ENCODE measurements at regions not wholly inside any gene's neighbourhood (a gene's known extent, or its start where the extent isn't known, plus 50 kb on each side); places are given as distances from the start of the nearest gene placed in this dataset.

DNA sequence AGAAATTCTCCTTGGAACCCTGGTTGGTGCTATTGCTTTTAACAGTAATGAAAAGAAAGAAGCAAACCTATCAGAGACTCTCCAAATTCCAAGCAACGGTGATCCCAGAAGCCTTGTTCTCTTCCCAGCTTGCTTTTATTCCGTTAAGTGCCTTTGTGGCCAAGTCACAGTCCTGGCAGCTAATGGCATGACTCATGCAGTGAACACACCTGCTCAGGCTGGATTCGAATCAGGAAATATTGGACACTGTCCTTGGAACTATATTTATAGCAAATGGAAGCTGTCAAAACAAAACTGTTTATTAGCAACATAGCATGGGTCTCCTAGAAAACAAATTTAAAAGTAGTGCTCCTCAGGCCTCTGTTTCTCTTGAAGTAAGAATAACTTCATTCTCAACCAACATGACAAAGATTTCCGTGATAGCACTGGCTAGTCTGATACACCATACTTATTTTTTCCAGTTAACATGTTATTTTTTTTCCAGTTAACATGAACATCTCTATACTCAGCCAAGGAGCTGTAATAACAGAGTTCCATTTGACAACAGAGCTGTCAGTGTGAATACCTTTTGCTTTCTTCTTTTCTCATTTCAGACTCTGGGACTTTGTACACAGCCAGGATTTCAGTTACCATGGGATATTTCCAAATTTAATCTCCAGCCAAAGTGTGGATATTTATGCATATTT lies 502.4 kb downstream of the GADD45G start:
- TF ChIP-seq, protein P1, sequence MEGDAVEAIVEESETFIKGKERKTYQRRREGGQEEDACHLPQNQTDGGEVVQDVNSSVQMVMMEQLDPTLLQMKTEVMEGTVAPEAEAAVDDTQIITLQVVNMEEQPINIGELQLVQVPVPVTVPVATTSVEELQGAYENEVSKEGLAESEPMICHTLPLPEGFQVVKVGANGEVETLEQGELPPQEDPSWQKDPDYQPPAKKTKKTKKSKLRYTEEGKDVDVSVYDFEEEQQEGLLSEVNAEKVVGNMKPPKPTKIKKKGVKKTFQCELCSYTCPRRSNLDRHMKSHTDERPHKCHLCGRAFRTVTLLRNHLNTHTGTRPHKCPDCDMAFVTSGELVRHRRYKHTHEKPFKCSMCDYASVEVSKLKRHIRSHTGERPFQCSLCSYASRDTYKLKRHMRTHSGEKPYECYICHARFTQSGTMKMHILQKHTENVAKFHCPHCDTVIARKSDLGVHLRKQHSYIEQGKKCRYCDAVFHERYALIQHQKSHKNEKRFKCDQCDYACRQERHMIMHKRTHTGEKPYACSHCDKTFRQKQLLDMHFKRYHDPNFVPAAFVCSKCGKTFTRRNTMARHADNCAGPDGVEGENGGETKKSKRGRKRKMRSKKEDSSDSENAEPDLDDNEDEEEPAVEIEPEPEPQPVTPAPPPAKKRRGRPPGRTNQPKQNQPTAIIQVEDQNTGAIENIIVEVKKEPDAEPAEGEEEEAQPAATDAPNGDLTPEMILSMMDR (IDR thresholded peaks at IDR 0.05; ENCODE audit: poor library complexity, severe bottlenecking) = no peak
- TF ChIP-seq RAD21 (conservative IDR thresholded peaks at IDR 0.05) (no peak), POLR2AphosphoS5 (IDR thresholded peaks at IDR 0.05) (peak; percentile 44), EZH2 (IDR thresholded peaks at IDR 0.05; ENCODE audit: borderline replicate concordance, insufficient read depth, low read length, poor library complexity, severe bottlenecking) (no peak), EP300 (conservative IDR thresholded peaks at IDR 0.05; ENCODE audit: poor library complexity, severe bottlenecking) (peak; percentile 12), TAF1 (IDR thresholded peaks at IDR 0.05; ENCODE audit: low read depth) (no peak), MXI1 (conservative IDR thresholded peaks at IDR 0.05; ENCODE audit: poor library complexity, severe bottlenecking) (no peak), SMC3 (conservative IDR thresholded peaks at IDR 0.05; ENCODE audit: poor library complexity) (no peak)
- TF ChIP-seq, protein P2, sequence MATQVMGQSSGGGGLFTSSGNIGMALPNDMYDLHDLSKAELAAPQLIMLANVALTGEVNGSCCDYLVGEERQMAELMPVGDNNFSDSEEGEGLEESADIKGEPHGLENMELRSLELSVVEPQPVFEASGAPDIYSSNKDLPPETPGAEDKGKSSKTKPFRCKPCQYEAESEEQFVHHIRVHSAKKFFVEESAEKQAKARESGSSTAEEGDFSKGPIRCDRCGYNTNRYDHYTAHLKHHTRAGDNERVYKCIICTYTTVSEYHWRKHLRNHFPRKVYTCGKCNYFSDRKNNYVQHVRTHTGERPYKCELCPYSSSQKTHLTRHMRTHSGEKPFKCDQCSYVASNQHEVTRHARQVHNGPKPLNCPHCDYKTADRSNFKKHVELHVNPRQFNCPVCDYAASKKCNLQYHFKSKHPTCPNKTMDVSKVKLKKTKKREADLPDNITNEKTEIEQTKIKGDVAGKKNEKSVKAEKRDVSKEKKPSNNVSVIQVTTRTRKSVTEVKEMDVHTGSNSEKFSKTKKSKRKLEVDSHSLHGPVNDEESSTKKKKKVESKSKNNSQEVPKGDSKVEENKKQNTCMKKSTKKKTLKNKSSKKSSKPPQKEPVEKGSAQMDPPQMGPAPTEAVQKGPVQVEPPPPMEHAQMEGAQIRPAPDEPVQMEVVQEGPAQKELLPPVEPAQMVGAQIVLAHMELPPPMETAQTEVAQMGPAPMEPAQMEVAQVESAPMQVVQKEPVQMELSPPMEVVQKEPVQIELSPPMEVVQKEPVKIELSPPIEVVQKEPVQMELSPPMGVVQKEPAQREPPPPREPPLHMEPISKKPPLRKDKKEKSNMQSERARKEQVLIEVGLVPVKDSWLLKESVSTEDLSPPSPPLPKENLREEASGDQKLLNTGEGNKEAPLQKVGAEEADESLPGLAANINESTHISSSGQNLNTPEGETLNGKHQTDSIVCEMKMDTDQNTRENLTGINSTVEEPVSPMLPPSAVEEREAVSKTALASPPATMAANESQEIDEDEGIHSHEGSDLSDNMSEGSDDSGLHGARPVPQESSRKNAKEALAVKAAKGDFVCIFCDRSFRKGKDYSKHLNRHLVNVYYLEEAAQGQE (IDR thresholded peaks at IDR 0.05; ENCODE audit: borderline replicate concordance) = peak; percentile 68
